Thyroid gland (tissue), 4 donors: ENCODE measurements at regions not wholly inside any gene's neighbourhood (a gene's known extent, or its start where the extent isn't known, plus 50 kb on each side); places are given as distances from the start of the nearest gene placed in this dataset.

Source experiments
- DNase-seq, 2 donors: peaks; one replicate each; pipeline ENCODE4 v3.0.0-alpha.2; 2019
- H3K27ac ChIP-seq, 3 donors: fragments of 200-600 bp; sonication (generic); 1 replicate in 2 of 3; 2 replicates in 1 of 3; pipeline ENCODE4 v1.5.1; 2016 to 2019; ENCODE audit warnings: mild to moderate bottlenecking in 1 of 3, moderate library complexity in 1 of 3
- H3K27me3 ChIP-seq: fragments of 200-600 bp; sonication (generic); one replicate; pipeline ENCODE4 v1.5.1; 2019
- H3K36me3 ChIP-seq, 2 donors: fragments of 200-600 bp; sonication (generic); one replicate each; pipeline ENCODE4 v1.5.1; 2016 to 2019
- H3K4me1 ChIP-seq, 2 donors: fragments of 200-600 bp; sonication (generic); one replicate each; pipeline ENCODE4 v1.5.1; 2017 to 2019
- H3K4me3 ChIP-seq, 3 donors: fragments of 200-600 bp; sonication (generic); replicated peaks in 1 of 3; 1 replicate in 2 of 3; 2 replicates in 1 of 3; pipeline ENCODE4 v1.5.1; 2016; ENCODE audit warnings: mild to moderate bottlenecking in 1 of 3
- H3K9me3 ChIP-seq: fragments of 200-600 bp; sonication (generic); one replicate; pipeline ENCODE4 v1.5.1; 2017
- POLR2A ChIP-seq, 2 donors: fragments of 450-650 bp; IDR thresholded peaks; one replicate each; pipeline ENCODE4 v1.6.1; 2017; ENCODE audit warnings: antibody characterized with exemption in 2 of 2, mild to moderate bottlenecking in 2 of 2, moderate library complexity in 1 of 2
- WGBS, 2 donors: methylation state at CpG; one replicate each; pipeline ENCODE4 v1.1.5; 2017; 5-methylcytosine and 5-hydroxymethylcytosine counted together
- intact Hi-C: fragments of 100-400 bp; cut with DNase I; formaldehyde crosslinking; loops from one replicate; pipeline ENCODE4 v1.15.1; 2023
- TF ChIP-seq, protein P1 (sequence below), 6 experiments: fragments of 200-600 bp in 3 of 6; fragments of 450-650 bp in 3 of 6; sonication (generic) in 3 of 6; IDR thresholded peaks; one replicate each; pipeline ENCODE4 v1.5.1; 2016 to 2019; ENCODE audit warnings: antibody characterized with exemption in 6 of 6, mild to moderate bottlenecking in 2 of 6, inconsistent platforms in 1 of 6, moderate library complexity in 1 of 6

DNA sequence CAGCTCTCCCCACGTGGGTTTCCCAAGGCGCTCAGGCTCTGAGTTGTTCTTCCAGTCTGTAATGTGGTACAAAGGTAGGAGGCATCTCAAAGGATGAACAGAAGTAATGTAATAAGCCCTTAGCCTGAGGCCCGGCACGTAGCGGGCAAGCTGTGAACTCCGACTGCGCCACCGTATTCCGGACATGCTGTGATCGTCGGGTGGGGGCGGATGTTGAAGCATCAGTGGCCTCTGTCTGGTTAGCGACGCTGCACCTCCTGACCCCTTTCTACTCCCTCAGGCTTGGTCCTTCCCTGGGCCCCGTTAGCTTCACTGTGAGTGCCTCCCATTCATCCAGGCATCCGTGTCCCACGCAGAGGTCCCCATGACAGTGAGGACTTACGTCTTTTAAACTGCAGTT is 151.7 kb downstream of the ERMARD start:
- H3K4me3 ChIP-seq = no peak overlapping the region
- H3K36me3 ChIP-seq = no peaks in the 10 kb centered on the region
- WGBS, 2 donors = 94 to 97% methylated on average over 17 to 18 of the region's 18 CpGs
- H3K27me3 ChIP-seq = no peaks in the 10 kb centered on the region
- H3K4me1 ChIP-seq = no peaks in the 10 kb centered on the region
- no peak overlapping the region for H3K27ac ChIP-seq
- intact Hi-C loops = no loop called here
- TF ChIP-seq, protein P1, sequence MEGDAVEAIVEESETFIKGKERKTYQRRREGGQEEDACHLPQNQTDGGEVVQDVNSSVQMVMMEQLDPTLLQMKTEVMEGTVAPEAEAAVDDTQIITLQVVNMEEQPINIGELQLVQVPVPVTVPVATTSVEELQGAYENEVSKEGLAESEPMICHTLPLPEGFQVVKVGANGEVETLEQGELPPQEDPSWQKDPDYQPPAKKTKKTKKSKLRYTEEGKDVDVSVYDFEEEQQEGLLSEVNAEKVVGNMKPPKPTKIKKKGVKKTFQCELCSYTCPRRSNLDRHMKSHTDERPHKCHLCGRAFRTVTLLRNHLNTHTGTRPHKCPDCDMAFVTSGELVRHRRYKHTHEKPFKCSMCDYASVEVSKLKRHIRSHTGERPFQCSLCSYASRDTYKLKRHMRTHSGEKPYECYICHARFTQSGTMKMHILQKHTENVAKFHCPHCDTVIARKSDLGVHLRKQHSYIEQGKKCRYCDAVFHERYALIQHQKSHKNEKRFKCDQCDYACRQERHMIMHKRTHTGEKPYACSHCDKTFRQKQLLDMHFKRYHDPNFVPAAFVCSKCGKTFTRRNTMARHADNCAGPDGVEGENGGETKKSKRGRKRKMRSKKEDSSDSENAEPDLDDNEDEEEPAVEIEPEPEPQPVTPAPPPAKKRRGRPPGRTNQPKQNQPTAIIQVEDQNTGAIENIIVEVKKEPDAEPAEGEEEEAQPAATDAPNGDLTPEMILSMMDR (IDR thresholded peaks at IDR 0.05) = no peak
- TF ChIP-seq POLR2A (IDR thresholded peaks at IDR 0.05) = no peak
- DNase-seq = no peak
- H3K9me3 ChIP-seq = no peaks in the 10 kb centered on the region

DNA sequence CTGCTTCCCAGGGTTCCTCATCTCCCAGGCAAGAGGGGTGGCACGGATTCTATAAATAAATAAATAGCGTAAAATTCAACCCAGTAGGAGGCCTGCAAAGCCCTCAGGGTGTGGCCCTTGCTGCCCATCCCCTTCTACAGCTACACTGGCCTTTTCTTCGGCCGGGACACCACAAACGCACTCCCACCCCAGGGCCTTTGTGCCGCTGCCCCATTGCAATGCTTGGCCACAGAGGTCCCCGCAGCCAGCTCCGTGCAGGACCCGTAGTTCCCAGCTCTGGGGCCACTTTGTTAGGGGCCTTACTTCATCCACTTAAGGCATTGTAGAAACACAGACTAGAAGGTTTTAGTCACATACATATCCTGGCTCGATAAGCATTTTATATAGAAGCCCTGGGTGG is 151.2 kb downstream of the ERMARD start:
- no peaks in the 10 kb centered on the region for H3K27me3 ChIP-seq
- H3K4me1 ChIP-seq = no peaks in the 10 kb centered on the region
- DNase-seq = no peak
- no peaks in the 10 kb centered on the region for H3K9me3 ChIP-seq
- TF ChIP-seq, protein P1 (IDR thresholded peaks at IDR 0.05) = no peak
- TF ChIP-seq POLR2A (IDR thresholded peaks at IDR 0.05) = no peak
- H3K27ac ChIP-seq = no peak overlapping the region
- H3K4me3 ChIP-seq = no peak overlapping the region
- no peaks in the 10 kb centered on the region for H3K36me3 ChIP-seq
- WGBS, 2 donors = 92 to 97% methylated on average over 10 of the region's 10 CpGs
- intact Hi-C loops = no loop called here

DNA sequence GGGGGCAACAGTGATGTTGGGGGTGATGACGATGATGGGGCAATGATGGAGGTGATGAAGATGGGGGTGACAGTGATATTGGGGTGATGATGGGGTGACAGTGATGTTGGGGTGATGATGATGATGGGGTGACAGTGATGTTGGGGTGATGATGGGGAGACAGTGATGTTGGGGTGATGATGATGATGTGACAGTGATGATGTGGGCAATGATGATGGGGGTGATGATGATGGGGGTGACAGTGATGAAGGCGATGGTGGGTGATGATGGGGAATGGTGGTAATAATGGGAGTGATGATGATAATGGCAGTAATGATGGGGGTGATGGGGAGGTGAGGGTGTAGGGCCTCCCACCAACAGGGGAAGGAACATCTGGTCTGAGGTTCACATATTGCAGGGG is 150.6 kb downstream of the ERMARD start:
- intact Hi-C loops = no loop called here
- no peak for DNase-seq
- H3K27ac ChIP-seq = no peak overlapping the region
- H3K4me1 ChIP-seq = no peaks in the 10 kb centered on the region
- TF ChIP-seq, protein P1 (IDR thresholded peaks at IDR 0.05) = no peak
- TF ChIP-seq POLR2A (IDR thresholded peaks at IDR 0.05) = no peak
- H3K27me3 ChIP-seq = no peaks in the 10 kb centered on the region
- H3K4me3 ChIP-seq = no peak overlapping the region
- H3K9me3 ChIP-seq = no peaks in the 10 kb centered on the region
- 99 to 100% methylated on average over 2 of the region's 2 CpGs for WGBS, 2 donors
- no peaks in the 10 kb centered on the region for H3K36me3 ChIP-seq

DNA sequence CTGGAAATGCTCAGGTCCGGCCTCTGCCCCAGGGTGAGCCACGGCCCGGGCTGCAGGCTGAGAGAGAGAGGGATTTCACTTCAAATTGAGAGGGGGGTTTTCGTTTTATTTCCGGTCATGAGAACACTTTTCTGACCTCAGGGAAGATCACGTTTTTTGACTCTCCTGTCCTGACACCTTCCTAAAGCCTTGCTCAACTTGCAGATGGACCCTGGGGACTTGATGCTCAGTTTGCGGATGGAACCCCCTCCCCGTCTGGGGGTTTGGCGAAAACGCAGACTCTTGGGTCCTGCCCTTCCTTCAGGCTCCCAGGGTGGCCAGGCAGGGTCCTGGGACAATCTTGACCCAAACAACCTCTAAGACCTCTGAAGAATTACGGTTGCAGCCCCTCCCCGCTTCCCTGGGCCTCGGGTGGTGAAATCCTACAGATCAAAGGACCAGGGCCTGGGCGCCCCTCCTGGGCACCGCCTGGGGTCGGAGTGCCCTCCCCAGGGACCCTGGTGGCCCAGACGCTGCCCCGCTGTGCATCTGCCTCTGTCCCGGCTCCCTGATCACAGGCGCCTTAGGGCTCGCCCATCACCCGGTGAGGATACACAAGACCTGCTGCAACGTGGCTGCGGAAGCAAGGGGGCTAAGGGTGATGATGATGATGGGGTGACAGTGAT is 148.2 kb downstream of the ERMARD start:
- intact Hi-C loops = no loop called here

DNA sequence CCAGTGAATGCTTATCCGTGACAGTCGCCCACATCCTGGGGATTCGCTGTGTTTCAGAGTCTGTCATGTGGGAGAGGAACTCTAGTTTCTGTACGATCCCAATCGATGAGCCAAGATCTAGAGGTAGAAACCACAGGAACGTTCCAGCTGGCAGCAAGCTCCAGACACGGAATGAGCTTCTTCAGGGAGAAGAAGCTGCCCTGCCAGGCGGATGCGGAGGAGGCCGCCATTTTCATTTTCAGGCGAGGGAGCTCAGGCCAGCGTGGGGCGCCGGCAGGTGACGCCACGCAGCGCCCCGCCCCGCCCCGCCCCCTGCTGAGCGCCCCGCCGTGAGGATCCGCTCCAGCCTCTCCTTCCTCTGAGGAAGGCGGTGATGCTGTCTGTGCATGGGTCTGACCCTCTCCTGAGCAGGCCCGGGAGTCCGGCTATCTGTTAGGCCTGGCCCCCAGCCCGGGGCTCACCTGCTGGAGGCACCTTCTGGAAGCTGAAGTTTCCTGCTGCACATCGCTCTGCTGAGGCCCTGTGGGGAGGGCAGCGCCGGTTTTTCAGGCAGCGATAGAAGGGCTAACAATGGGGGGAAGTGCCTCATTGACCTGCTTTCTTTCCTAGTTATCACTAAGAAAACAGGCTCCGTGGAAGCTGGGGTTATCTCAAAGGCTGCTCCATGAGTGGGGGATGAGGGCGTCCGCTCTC is 147.5 kb downstream of the ERMARD start:
- no peak for TF ChIP-seq POLR2A (IDR thresholded peaks at IDR 0.05)
- TF ChIP-seq, protein P1 (IDR thresholded peaks at IDR 0.05) = no peak
- no peak for DNase-seq
- intact Hi-C loops = no loop called here
- Histone ChIP-seq H3K27me3 (no peaks in the 10 kb centered on the region), H3K4me1 (no peaks in the 10 kb centered on the region), H3K36me3 (no peaks in the 10 kb centered on the region), H3K9me3 (no peaks in the 10 kb centered on the region), H3K27ac (no peak overlapping the region), H3K4me3 (no peak overlapping the region)
- WGBS, 2 donors = 65 to 68% methylated on average over 16 to 23 of the region's 35 CpGs

More for the DNA sequence above, 148.2 kb downstream of the ERMARD start:
- no peaks in the 10 kb centered on the region for H3K4me1 ChIP-seq
- H3K4me3 ChIP-seq = no peak overlapping the region
- no peak for DNase-seq
- no peak for TF ChIP-seq POLR2A (IDR thresholded peaks at IDR 0.05)
- TF ChIP-seq, protein P1 (IDR thresholded peaks at IDR 0.05) = no peak
- WGBS, 2 donors = 68 to 71% methylated on average over 20 to 21 of the region's 24 CpGs
- no peaks in the 10 kb centered on the region for H3K27me3 ChIP-seq
- H3K27ac ChIP-seq = no peak overlapping the region
- no peaks in the 10 kb centered on the region for H3K36me3 ChIP-seq
- no peaks in the 10 kb centered on the region for H3K9me3 ChIP-seq
